Activated CD4-positive, CD25-positive, alpha-beta regulatory T cell treated with anti-CD3 and anti-CD28 coated beads, Interleukin-2, amount 50 U/mL, for 16 hours (primary cell): ENCODE measurements at regions not wholly inside any gene's neighbourhood (a gene's known extent, or its start where the extent isn't known, plus 50 kb on each side); places are given as distances from the start of the nearest gene placed in this dataset.
"Not testable (repeated sequence)": the region's sequence is repeated elsewhere in the genome, so short reads cannot be mapped to it uniquely, and the experiment has no call there.

ENCODE experiments used
- DNase-seq: peaks from one replicate; pipeline ENCODE4 v3.0.0-alpha.2; 2020; ENCODE audit warnings: low read depth, low spot score

- no peak for DNase-seq
These were observed 135.8 kb upstream of the FOXD4L5 start for GRCh38 chr9:65420771-65421170.

DNA sequence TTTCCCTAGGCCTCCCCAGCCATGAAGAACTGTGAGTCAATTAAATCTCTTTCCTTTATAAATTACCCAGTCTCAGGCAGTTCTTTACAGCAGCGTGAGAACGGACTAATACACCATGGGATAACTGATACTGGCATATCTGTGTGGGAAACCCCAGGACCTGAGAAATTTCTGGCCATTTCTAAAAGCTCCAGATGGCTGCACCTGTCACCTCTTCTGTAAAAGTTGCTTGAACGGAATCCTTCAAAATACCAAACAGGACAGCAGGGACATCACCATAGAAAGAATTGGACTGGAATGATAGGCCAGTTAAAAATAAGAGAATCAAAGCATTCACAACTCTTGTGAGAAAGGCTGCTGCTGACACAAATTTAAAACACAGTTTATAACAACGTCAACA is 134.0 kb upstream of the FOXD4L5 start:
- DNase-seq, result not testable (repeated sequence)

DNA sequence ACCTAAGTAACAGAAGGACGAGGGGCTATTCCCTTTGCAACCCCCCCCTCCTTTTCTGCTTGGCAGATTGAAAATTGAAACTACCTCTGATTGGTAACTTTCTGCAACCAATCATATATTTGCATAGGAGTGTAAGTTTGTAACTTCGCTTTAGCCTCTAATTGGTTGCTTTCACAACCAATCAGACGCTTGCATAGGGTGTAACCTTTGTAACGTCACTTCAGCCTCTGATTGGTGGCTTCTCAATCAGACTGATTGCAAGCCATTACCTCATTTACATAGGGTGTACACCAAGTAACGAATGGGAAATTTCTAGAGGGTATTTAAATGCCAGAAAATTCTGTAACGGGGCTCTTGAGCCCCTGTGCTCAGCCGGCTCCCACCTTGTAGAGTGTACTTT is 131.9 kb upstream of the FOXD4L5 start:
- DNase-seq, result not testable (repeated sequence)

DNA sequence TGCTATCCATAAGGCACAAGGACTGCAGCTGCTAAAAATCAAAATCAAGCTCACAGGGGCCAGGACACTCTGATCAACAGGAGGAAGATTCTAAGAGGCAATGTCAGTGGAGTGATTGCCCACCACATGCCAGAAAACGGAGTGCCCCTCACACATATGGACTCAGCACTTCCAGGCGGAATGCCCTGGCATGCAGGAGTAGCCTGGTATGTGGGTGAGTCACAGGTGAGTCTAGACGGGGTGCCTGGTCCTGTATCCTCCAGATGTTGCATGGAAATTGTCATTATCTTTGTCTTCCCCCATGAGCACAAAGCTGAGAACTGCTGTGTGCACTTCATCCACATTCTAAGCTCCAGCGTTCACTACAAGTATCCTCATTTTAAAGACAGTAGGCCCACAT is 129.2 kb upstream of the FOXD4L5 start:
- not testable (repeated sequence) for DNase-seq

GRCh38 chr9:65413371-65413770 is 128.4 kb upstream of the FOXD4L5 start:
- DNase-seq, result not testable (repeated sequence)

DNA sequence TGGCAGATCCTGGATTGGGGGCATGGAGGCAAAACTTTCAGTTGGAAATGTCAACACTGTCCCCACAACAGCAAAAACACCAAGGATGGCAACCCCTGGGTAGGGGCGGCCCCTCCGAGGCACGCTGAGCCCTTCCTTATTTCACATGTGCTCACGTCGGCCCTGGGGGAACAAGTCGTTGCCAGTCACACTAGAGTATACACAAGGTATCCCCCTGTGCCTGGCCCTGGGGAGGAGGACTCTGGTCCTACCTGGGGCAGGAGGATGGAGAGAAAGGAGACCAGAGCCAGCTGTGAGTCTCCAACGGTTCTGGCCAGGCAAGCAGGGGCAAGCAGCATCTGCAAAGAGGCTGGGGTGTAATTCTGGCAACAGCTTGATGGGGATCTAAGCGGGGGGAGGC is 126.9 kb upstream of the FOXD4L5 start:
- DNase-seq, result no peak

GRCh38 chr9:65411336-65411735 is 126.3 kb upstream of the FOXD4L5 start:
- DNase-seq, result no peak

GRCh38 chr9:65410926-65411325 is 125.9 kb upstream of the FOXD4L5 start:
- DNase-seq, result no peak

DNA sequence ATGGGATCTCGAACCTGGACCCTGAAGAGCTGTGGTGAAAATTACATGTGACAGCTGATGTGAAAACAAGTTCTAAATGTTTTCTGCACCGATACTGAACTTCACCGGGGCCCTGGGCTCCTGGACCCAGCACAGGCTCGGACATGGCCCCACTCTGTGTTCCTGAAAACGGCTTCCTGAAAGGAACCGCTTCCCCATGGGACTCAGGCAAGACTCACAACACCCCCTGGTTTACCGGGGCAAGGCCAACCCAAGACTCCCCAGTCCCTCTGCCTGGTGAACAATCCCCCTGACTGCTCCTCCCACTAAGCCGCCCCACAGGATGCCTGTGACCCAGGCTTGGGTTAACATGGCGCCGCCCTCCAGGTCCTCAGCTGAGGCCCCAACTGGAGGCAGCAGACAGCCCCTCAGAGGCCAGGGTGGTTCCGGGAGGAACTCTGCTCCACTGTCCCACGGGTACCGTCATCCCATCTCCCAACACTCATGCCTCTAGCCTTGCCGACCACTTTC is 124.5 kb upstream of the FOXD4L5 start:
- no peak for DNase-seq

DNA sequence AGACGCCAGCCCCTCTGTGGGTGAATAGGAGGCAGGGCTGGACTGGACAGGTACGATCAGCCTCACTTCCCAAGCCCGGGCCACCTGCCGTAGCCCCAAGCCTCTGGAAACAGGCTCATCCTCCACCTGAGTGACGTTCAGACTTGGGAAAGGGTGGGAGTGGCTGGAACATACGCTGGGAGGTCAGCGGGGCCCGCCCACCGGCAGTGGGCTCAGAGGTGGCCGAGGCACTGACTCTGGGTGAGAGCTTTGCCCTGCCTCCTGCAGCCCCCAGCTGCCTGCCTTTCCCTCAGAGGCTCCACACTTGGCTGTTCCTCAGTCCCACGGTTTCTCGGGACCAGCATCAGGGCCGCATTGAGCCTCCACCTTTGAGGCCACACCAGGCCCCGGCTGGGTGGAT is 123.8 kb upstream of the FOXD4L5 start:
- not testable (repeated sequence) for DNase-seq

- DNase-seq, result not testable (repeated sequence)
These were observed 121.6 kb upstream of the FOXD4L5 start for GRCh38 chr9:65406625-65407024.

DNA sequence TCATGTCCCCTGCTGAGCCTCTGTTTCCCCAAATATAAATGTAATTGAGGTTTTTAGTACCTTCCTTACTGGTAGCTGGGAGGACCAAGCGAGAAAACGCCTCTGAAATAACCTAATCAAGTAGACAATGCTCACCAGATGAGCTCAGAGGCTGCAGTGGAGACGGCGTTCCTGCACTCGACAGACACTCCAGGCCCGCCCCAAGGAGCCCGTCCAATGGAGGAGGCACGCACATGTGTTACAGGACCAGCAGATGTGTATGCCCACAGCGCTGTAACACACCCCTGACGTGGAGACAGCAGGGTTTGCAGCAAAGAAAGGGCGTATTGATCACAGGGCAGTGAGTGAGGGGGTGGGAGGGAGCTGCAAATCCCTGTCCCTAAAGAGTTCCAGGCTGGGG is 120.8 kb upstream of the FOXD4L5 start:
- not testable (repeated sequence) for DNase-seq

- no peak for DNase-seq
These were observed 120.2 kb upstream of the FOXD4L5 start for GRCh38 chr9:65405253-65405652.

DNA sequence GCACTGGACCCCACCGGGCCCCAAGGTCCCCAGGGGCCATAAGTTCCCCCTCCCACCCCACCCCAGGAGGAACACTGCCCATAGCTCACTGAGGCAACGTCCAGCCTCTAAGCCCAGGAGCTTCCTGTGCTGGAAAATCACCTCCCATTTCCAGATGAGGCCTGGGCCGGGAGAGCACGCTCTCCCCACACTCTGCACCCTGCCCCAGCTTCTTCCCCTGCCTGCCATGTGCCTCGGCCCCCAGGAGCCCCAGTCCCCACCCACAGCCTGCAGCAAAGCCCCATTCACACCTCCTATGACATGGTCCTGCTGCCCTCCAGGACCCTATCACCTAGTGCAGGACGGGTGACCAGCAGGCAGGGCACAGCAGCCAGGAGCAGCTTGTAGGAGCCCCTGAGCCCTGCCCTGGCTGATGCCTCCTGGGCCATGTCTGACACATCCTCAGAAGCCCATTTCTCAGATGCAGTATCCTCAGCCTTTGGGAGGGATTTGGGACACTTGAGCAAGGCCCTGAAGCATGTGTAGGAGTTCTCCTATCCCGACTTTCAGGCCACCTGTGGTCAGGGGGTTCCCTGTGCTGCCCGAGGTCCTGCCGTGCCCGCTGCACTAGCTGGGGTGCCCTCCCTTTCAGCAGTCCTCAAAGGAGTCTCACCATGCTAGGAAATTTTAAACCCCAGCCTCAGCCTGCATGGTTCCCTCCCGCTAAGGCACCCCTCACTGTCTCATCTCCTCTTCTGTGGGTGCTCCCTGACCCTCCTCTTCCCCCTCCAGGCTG is 119.4 kb upstream of the FOXD4L5 start:
- DNase-seq, result no peak

DNA sequence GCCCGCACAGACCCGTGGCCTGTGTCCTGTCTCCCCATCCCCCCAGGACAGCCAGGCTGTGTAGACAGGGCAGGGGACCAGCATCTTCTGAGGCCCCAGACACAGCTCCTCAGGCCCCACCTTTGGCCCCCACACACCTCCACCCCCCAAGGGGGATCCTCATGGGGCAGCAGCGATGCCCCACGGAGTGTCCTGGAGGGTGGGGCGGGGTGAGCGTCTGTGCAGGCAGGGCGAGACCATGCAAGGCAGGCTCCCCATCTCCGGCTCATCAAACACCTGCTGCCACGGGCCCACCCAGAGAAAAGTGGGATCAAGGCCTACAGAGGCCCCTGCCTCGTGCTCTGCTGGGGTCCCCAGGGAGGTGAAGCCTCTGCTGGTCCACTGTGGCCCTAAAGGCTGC is 118.7 kb upstream of the FOXD4L5 start:
- no peak for DNase-seq

DNA sequence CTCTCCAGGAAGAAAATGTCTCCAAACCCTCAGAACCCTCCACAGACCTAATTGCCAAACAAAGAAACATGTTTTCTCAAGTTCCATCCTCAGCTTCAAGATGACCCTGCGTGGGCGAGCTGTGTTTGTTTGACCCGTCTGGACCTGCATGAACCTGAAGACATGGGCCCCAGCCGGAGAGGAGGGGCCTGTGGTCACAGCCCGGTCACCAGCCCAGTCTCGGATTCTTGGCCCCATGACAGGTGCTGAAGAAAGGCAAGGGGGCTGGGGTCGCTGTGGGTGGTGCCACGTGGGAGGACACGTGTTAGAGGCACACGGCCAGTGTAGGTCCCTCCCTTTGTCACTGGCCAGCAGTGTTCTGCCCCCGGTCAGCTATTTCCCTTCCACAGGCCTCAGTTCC is 118.1 kb upstream of the FOXD4L5 start:
- not testable (repeated sequence) for DNase-seq

GRCh38 chr9:65402206-65402870 is 117.3 kb upstream of the FOXD4L5 start:
- DNase-seq, result not testable (repeated sequence)

- not testable (repeated sequence) for DNase-seq
These were observed 116.5 kb upstream of the FOXD4L5 start for GRCh38 chr9:65401456-65402045.

DNA sequence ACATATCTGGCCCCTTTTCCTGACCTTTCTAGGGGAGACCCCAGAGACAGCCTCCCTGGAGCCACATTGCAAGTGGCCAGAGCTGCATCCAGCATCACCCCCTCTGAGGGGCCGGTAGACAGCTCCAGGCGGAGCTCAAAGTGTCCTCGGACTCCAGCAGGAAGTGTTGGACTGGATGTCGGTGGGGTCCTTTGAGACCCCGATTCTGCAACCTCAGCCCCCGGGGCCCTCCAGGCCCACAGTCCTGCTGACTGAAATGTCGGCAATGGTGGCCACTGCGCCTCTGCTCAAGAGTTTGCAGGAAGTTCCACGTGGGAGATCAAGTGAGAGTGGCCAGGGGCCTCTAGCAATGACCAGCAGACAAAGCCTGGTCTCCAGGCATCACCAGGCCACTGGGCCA is 115.9 kb upstream of the FOXD4L5 start:
- no peak for DNase-seq

DNA sequence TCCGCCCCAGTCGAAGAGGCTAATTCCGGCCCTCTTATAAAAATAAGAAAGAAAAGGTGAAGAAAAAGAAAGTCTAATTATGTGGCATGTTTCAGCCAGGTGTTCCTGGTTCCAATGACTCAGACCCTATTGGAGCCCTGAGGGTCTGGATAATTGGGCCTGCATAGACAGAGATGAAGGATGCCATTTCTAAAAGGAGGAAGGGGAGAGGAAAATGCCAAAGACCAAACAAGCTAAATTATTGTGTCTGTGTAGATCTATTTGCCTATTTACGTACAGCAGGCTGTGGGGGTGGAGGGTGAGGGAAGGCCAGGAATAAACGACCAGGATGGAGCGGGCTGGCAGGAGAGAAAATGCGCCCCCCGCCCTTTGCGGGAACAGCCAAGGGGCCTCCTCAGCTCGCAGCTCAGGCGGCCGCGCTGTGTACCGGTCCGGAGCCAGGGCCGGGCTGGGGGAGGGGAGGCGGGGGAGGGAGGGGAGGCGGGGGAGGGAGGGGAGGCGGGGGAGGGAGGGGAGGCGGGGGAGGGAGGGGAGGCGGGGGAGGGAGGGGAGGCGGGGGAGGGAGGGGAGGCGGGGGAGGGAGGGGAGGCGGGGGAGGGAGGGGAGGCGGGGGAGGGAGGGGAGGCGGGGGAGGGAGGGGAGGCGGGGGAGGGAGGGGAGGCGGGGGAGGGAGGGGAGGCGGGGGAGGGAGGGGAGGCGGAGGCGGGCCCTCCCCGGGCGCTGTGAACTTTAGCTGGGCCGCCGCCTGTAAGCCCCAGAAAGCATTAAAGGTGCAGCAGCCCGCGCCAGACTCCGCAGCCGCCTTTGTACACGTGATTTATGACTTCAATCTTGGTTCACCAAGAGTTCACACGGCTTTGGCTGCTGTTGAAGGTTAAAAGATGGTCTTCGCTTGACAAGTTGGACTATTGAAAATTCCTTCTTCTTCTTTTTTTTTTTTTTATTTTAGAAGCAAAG is 113.0 kb upstream of the FOXD4L5 start:
- DNase-seq, result not testable (repeated sequence)

DNA sequence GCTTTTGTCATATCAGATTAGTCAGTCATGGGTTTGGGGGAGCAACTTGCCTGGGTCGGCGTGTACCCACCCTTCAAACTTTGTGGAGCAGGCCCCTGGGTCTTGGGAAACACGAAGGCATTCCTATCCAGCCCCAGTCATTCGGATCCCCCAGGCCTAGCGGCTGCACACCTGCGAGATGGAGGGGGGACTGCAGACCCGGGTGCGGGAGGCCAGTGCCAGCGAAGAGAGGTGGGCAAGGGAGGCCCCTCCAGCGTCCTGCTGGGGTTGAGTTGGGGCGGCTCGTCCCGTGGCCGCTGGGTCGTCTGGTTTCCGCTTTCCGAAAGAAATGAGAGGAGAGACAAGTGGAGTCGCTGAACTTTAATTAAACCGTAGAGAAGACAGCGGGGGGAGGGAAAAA is 112.2 kb upstream of the FOXD4L5 start:
- not testable (repeated sequence) for DNase-seq
